A549 (cell line): ENCODE measurements at regions not wholly inside any gene's neighbourhood (a gene's known extent, or its start where the extent isn't known, plus 50 kb on each side); places are given as distances from the start of the nearest gene placed in this dataset.

ENCODE experiments used
- ATAC-seq, 2 experiments: fragments of 200-7000 bp in 1 of 2; fragments of >200 bp in 1 of 2; cut with Nextera tagmentation in 1 of 2; cut with Tn5 transposase in 1 of 2; 3 replicates each; pipeline versions ENCODE4 v1.8.0 to v1.9.1; 2018 to 2020; ENCODE audit warnings: mild to moderate bottlenecking in 1 of 2, moderate library complexity in 1 of 2
- CTCF ChIA-PET: fragments of 300-600 bp; sonication (Branson Sonifier 250); formaldehyde crosslinking; extraction: SDS; loops from one replicate; lab custom pipeline; 2021; ENCODE audit warnings: antibody characterized with exemption, inconsistent platforms; lab: Yijun Ruan, JAX
- POLR2A ChIA-PET: fragments of 350-600 bp; formaldehyde crosslinking; extraction: SDS; loops from one replicate; lab custom pipeline; 2021; ENCODE audit warnings: antibody characterized with exemption, inconsistent platforms; lab: Yijun Ruan, JAX
- DNase-seq, 2 experiments: peaks; one replicate each; pipeline versions ENCODE4 v3.0.0 to v3.0.0-alpha.2; 2011 to 2016; ENCODE audit warnings: low read depth in 1 of 2, low spot score in 1 of 2
- FAIRE-seq: peaks from 2 replicates; lab custom pipeline; 2011; peaks lifted over from hg19 to GRCh38; lab: Jason Lieb, UNC
- H3K27ac ChIP-seq, 2 experiments: fragments of >200 bp; sonication (Bioruptor Twin); formaldehyde crosslinking; 3 replicates each; pipeline ENCODE4 v1.5.1; 2016 to 2017
- H3K4me1 ChIP-seq: fragments of >200 bp; sonication (Bioruptor Twin); formaldehyde crosslinking; 3 replicates; pipeline ENCODE4 v1.6.1; 2016
- H3K4me2 ChIP-seq: fragments of >200 bp; sonication (Bioruptor Twin); formaldehyde crosslinking; 3 replicates; pipeline ENCODE4 v1.6.1; 2016
- H3K4me3 ChIP-seq: fragments of >200 bp; sonication (Bioruptor Twin); formaldehyde crosslinking; 3 replicates; pipeline ENCODE4 v1.5.1; 2016
- H3K9me3 ChIP-seq: fragments of >200 bp; sonication (Bioruptor Twin); formaldehyde crosslinking; 3 replicates; pipeline ENCODE4 v1.6.1; 2016
- BCL3 ChIP-seq: fragments of >200 bp; sonication (Bioruptor Twin); formaldehyde crosslinking; IDR thresholded peaks from 3 replicates; pipeline ENCODE4 v1.6.1; 2016
- CBX2 ChIP-seq: fragments of 200-600 bp; sonication (generic); IDR thresholded peaks from 2 replicates; pipeline ENCODE4 v1.6.1; 2016; ENCODE audit warnings: low read depth, mild to moderate bottlenecking, borderline replicate concordance
- CEBPB ChIP-seq, 2 experiments: fragments of >200 bp in 1 of 2; sonication (Bioruptor Twin) in 1 of 2; formaldehyde crosslinking in 1 of 2; IDR thresholded peaks; 2 replicates each; pipeline ENCODE4 v1.6.1; 2012 to 2016
- CHD4 ChIP-seq: fragments of 200-600 bp; sonication (generic); IDR thresholded peaks from 2 replicates; pipeline ENCODE4 v1.6.1; 2016; ENCODE audit warnings: antibody characterized with exemption, mild to moderate bottlenecking, borderline replicate concordance
- EHMT2 ChIP-seq: fragments of 200-600 bp; sonication (generic); IDR thresholded peaks from 2 replicates; pipeline ENCODE4 v1.6.1; 2016; ENCODE audit warnings: antibody characterized with exemption, low read depth, mild to moderate bottlenecking, moderate library complexity
- EP300 ChIP-seq, 2 experiments: fragments of >200 bp; sonication (Bioruptor Twin); formaldehyde crosslinking; IDR thresholded peaks; 2 replicates in 1 of 2; 3 replicates in 1 of 2; pipeline ENCODE4 v1.6.1; 2016 to 2017
- FOSB ChIP-seq: fragments of 250-450 bp; sonication (Bioruptor Pico); IDR thresholded peaks from 2 replicates; pipeline ENCODE4 v1.5.0; 2020; ENCODE audit warnings: mild to moderate bottlenecking, moderate library complexity
- FOSL2 ChIP-seq, 2 experiments: fragments of 450-650 bp in 1 of 2; fragments of >200 bp in 1 of 2; sonication (Bioruptor Twin) in 1 of 2; formaldehyde crosslinking; IDR thresholded peaks; 2 replicates each; pipeline versions ENCODE4 v1.5.0 to v1.6.1; 2016 to 2020; ENCODE audit warnings: mild to moderate bottlenecking in 1 of 2, moderate library complexity in 1 of 2
- FOXS1 ChIP-seq: fragments of 250-450 bp; sonication (Bioruptor Pico); IDR thresholded peaks from 2 replicates; pipeline ENCODE4 v1.5.0; 2020; ENCODE audit warnings: mild to moderate bottlenecking, moderate library complexity
- HDAC2 ChIP-seq: fragments of 200-600 bp; sonication (generic); IDR thresholded peaks from 2 replicates; pipeline ENCODE4 v1.6.1; 2016
- HES2 ChIP-seq: fragments of >200 bp; sonication (Bioruptor Twin); formaldehyde crosslinking; IDR thresholded peaks from 2 replicates; pipeline ENCODE4 v1.6.1; 2016
- HEYL ChIP-seq: fragments of 250-450 bp; sonication (Bioruptor Pico); IDR thresholded peaks from 2 replicates; pipeline ENCODE4 v1.8.0; 2021; ENCODE audit warnings: mild to moderate bottlenecking, moderate library complexity
- HOXA7 ChIP-seq: fragments of 250-450 bp; sonication (Bioruptor Pico); IDR thresholded peaks from 2 replicates; pipeline ENCODE4 v1.5.0; 2020; ENCODE audit warnings: mild to moderate bottlenecking, moderate library complexity
- HOXB5 ChIP-seq: fragments of 250-450 bp; sonication (Bioruptor Pico); IDR thresholded peaks from 2 replicates; pipeline ENCODE4 v1.5.0; 2020; ENCODE audit warnings: mild to moderate bottlenecking, moderate library complexity
- MAX ChIP-seq: IDR thresholded peaks from 2 replicates; pipeline ENCODE4 v1.6.1; 2012
- NPAS2 ChIP-seq: fragments of 250-450 bp; sonication (Bioruptor Pico); IDR thresholded peaks from 2 replicates; pipeline ENCODE4 v1.8.0; 2022; ENCODE audit warnings: mild to moderate bottlenecking, moderate library complexity, borderline replicate concordance
- POLR2A ChIP-seq: IDR thresholded peaks from 2 replicates; pipeline ENCODE4 v1.6.1; 2012; ENCODE audit warnings: mild to moderate bottlenecking, low read length
- RARB ChIP-seq: fragments of 250-450 bp; sonication (Bioruptor Pico); IDR thresholded peaks from 2 replicates; pipeline ENCODE4 v1.8.0; 2021; ENCODE audit warnings: mild to moderate bottlenecking, moderate library complexity
- RNF2 ChIP-seq: fragments of 200-600 bp; sonication (generic); IDR thresholded peaks from 2 replicates; pipeline ENCODE4 v1.6.1; 2016; ENCODE audit warnings: low read depth, mild to moderate bottlenecking, antibody characterized with exemption, moderate library complexity, borderline replicate concordance
- TP53 ChIP-seq: fragments of 250-450 bp; sonication (Bioruptor Pico); IDR thresholded peaks from 2 replicates; pipeline ENCODE4 v1.5.0; 2021; ENCODE audit warnings: mild to moderate bottlenecking, moderate library complexity
- ZSCAN20 ChIP-seq: fragments of 250-450 bp; sonication (Bioruptor Pico); IDR thresholded peaks from 2 replicates; pipeline ENCODE4 v1.8.0; 2022; ENCODE audit warnings: mild to moderate bottlenecking, moderate library complexity
- WGBS: methylation state at CpG from one replicate; pipeline ENCODE4 v1.1.6; 2017; ENCODE audit errors: missing lambda C conversion rate; 5-methylcytosine and 5-hydroxymethylcytosine counted together
- TF ChIP-seq, protein P1 (sequence below): fragments of 250-450 bp; sonication (Bioruptor Pico); IDR thresholded peaks from 2 replicates; pipeline ENCODE4 v1.5.0; 2021; ENCODE audit warnings: mild to moderate bottlenecking, moderate library complexity, borderline replicate concordance
- TF ChIP-seq, protein P2 (sequence below): fragments of 150-350 bp; IDR thresholded peaks from 2 replicates; pipeline ENCODE4 v1.6.1; 2014; ENCODE audit warnings: low read depth, mild to moderate bottlenecking, low read length

DNA sequence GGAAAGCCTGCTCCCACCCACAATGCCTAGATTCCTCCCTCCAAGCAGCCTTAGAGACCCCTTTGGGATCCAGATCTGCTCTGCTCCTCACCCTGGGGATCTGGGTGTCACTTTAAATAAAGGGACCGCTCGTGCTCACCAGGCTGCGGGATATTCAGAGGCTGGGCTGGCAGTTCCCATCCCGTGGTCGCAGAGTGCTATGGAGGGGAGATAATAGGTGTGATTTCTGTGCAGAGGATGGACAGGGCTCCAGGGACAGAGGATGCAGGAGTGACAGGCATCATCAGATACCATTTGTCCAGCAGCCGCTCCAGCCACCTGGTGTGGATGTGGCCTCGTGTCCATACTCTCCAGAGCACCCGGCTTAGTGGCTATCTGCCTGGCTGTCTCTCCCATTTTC is 415.9 kb upstream of the SULF2 start:
- Histone ChIP-seq H3K4me1 (no peaks in the 10 kb centered on the region), H3K9me3 (no peaks in the 10 kb centered on the region), H3K4me3 (no peak overlapping the region)
- POLR2A ChIA-PET: no interaction called here
- no peak for ATAC-seq
- FAIRE-seq: no peak
- TF ChIP-seq RARB (no peak), CBX2 (no peak), RNF2 (no peak), NPAS2 (CRISPR knock-in tag) (no peak), MAX (no peak), TP53 (no peak), ZSCAN20 (CRISPR knock-in tag) (no peak), FOXS1 (CRISPR knock-in tag) (no peak), POLR2A (no peak), HES2 (no peak), HDAC2 (no peak), FOSL2 (IDR thresholded peaks at IDR 0.05) (no peak), FOSL2 (CRISPR knock-in tag; IDR thresholded peaks at IDR 0.05) (no peak), CHD4 (no peak), CEBPB (IDR thresholded peaks at IDR 0.05) (no peak), HOXB5 (CRISPR knock-in tag) (no peak)
- TF ChIP-seq, protein P1, sequence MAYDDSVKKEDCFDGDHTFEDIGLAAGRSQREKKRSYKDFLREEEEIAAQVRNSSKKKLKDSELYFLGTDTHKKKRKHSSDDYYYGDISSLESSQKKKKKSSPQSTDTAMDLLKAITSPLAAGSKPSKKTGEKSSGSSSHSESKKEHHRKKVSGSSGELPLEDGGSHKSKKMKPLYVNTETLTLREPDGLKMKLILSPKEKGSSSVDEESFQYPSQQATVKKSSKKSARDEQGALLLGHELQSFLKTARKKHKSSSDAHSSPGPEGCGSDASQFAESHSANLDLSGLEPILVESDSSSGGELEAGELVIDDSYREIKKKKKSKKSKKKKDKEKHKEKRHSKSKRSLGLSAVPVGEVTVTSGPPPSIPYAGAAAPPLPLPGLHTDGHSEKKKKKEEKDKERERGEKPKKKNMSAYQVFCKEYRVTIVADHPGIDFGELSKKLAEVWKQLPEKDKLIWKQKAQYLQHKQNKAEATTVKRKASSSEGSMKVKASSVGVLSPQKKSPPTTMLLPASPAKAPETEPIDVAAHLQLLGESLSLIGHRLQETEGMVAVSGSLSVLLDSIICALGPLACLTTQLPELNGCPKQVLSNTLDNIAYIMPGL (CRISPR knock-in tag): no peak
- TF ChIP-seq, protein P2, sequence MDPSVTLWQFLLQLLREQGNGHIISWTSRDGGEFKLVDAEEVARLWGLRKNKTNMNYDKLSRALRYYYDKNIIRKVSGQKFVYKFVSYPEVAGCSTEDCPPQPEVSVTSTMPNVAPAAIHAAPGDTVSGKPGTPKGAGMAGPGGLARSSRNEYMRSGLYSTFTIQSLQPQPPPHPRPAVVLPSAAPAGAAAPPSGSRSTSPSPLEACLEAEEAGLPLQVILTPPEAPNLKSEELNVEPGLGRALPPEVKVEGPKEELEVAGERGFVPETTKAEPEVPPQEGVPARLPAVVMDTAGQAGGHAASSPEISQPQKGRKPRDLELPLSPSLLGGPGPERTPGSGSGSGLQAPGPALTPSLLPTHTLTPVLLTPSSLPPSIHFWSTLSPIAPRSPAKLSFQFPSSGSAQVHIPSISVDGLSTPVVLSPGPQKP: no peak
- TF ChIP-seq, all 56 proteins: peak for 0
- CTCF ChIA-PET: no interaction called here
- DNase-seq: no peak
- 47% methylated on average over 7 of the region's 8 CpGs for WGBS
- H3K4me2 ChIP-seq: no peak overlapping the region
- no peak overlapping the region for H3K27ac ChIP-seq

- ATAC-seq (no peak), FAIRE-seq (no peak), DNase-seq (no peak)
- ChIA-PET POLR2A (no interaction called here), CTCF (no interaction called here)
- WGBS: 52% methylated on average over 8 of the region's 8 CpGs
- no peaks in the 10 kb centered on the region for H3K4me1 ChIP-seq
- no peak overlapping the region for H3K4me2 ChIP-seq
- H3K9me3 ChIP-seq: no peaks in the 10 kb centered on the region; the same call in 2 of the 3 replicates
- no peak overlapping the region for H3K27ac ChIP-seq
- H3K4me3 ChIP-seq: no peak overlapping the region
- no peak for TF ChIP-seq FOSB (CRISPR knock-in tag)
- no peak for TF ChIP-seq HOXA7 (CRISPR knock-in tag)
- TF ChIP-seq HEYL (CRISPR knock-in tag): no peak
- TF ChIP-seq BCL3: no peak
- TF ChIP-seq NPAS2 (CRISPR knock-in tag): no peak
- TF ChIP-seq CHD4: no peak
- no peak for TF ChIP-seq EHMT2
- TF ChIP-seq EP300 (IDR thresholded peaks at IDR 0.05): no peak
Measured at GRCh38 chr20:48198929-48199451, 413.7 kb upstream of the SULF2 start.
